ENCODE measurements at regions not wholly inside any gene's neighbourhood (a gene's known extent, or its start where the extent isn't known, plus 50 kb on each side); places are given as distances from the start of the nearest gene placed in this dataset.

DNA sequence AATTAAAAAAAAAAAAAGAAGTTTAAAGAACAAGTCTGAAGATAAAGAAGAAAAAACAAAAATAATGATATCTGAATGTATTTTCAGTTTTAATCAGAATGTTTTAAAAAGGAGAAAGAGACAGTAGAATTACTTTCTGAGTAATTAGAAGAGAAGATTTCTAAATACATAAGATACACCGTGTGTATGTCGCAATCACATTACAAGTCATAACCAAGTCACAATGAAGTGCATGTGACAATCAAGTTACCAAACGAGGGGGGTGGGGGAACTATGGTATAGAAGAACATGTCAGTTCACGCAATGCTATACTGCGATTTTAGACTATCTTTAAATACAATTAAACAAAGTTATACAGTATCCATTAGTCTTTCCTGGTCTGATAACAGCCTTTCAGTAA lies 1464.1 kb upstream of the FLRT2 start:
- TF ChIP-seq, protein P1, sequence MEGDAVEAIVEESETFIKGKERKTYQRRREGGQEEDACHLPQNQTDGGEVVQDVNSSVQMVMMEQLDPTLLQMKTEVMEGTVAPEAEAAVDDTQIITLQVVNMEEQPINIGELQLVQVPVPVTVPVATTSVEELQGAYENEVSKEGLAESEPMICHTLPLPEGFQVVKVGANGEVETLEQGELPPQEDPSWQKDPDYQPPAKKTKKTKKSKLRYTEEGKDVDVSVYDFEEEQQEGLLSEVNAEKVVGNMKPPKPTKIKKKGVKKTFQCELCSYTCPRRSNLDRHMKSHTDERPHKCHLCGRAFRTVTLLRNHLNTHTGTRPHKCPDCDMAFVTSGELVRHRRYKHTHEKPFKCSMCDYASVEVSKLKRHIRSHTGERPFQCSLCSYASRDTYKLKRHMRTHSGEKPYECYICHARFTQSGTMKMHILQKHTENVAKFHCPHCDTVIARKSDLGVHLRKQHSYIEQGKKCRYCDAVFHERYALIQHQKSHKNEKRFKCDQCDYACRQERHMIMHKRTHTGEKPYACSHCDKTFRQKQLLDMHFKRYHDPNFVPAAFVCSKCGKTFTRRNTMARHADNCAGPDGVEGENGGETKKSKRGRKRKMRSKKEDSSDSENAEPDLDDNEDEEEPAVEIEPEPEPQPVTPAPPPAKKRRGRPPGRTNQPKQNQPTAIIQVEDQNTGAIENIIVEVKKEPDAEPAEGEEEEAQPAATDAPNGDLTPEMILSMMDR (IDR thresholded peaks at IDR 0.05) = no peak
- TF ChIP-seq POLR2A (IDR thresholded peaks at IDR 0.05) = no peak
